Uterus (tissue), 2 donors: ENCODE measurements at regions not wholly inside any gene's neighbourhood (a gene's known extent, or its start where the extent isn't known, plus 50 kb on each side); places are given as distances from the start of the nearest gene placed in this dataset.

Source experiments
- CTCF ChIP-seq, 4 experiments: fragments of 200-600 bp in 2 of 4; fragments of 450-650 bp in 2 of 4; sonication (generic) in 2 of 4; IDR thresholded peaks; one replicate each; pipeline ENCODE4 v1.5.1; 2016 to 2019; ENCODE audit warnings: antibody characterized with exemption in 4 of 4, mild to moderate bottlenecking in 2 of 4, moderate library complexity in 1 of 4
- POLR2A ChIP-seq, 2 donors: fragments of 450-650 bp; IDR thresholded peaks; one replicate each; pipeline ENCODE4 v1.6.1; 2016; ENCODE audit warnings: antibody characterized with exemption in 2 of 2, mild to moderate bottlenecking in 1 of 2, moderate library complexity in 1 of 2

DNA sequence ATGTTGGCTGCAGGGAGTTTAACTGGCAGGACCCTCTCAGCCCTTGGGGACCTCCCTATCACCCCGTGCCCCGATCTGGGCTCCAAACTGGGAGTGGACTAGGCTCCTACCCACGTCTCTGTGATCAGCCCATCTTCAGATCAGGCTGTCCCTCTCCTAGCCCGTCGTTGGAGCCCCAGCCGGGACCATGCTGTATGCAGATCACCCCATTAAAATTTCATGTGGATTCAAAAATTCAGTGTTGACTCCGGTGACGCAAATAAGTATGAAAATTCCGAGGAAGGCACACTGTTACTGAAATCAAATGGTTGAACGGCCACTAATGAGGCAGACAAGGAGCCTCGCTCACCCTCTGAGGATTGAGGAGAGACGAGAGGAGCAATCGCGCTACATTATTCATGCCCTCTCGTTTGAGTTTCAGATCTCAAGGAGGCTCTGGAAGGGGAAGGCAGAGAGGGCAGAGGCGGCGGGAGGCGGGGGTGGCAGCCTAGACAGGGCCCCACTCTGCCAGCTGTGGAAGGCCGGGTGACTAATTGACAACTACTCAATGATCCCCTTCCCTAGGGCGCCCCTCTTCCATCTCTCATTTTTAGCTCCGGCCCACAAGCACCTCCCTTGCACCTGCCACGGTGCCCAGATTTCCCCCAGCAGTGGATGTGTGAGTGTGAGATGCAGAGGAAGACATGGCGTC is 255.4 kb downstream of the MIAT start:
- no peak for TF ChIP-seq CTCF (IDR thresholded peaks at IDR 0.05)
- TF ChIP-seq POLR2A (IDR thresholded peaks at IDR 0.05), result no peak
